ENCODE measurements at regions not wholly inside any gene's neighbourhood (a gene's known extent, or its start where the extent isn't known, plus 50 kb on each side); places are given as distances from the start of the nearest gene placed in this dataset.

DNA sequence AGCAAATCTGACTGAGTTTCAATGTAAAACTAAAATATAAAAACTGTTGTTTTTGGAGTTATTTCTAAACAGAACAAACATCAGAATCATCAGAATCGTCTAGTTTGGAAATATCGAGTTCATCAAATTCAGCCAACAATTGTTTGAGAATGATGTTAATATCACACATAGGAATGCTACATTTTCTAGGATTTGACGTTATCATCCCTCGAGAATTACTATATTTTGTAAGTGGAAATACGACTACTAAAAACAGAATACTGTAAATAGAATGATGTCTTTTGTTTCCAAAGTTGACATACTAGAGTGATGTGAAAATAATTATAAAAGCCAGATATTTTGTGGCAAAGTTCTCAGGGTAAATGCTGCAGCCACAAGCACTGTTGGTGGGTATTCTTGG is 805.9 kb downstream of the TLE1 start:
- no peak for DNase-seq

DNA sequence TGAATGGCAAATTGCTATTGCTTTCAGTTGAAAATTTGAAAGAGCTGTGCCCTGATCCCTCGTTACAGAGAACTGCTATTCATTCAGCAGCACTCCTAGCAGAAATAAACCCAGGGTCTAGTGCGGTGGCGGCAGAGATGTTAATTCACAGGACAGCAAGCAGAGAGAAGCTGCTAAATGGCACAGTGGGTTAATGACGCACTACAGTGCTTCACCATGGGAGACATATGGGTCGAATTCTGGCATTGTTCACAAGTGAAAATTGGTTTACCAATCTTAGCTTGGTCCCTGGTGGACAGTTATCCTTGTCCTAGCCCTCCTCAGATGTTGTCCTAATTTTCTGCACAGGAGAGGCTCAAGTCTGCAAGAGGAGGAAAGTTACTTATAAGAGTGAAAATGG is 807.4 kb downstream of the TLE1 start:
- no peak for DNase-seq

DNA sequence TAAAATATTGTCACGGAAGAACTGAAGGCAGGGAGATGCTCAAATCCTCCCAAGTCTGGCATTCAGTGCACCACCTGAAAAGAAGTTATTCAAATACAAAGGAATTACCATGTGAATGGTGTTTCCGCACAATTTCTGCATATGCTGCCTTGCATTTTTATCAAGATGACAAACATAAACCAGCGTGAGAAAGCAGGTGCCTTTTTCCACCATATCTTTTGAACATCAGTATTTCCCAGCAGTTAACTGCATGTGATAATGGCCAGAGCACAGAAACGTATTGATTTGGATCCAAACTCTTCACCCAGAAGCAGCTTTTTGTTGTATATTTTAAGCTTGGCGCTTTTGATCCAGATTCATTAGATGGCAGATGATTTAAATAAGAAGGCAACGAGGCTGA is 808.0 kb downstream of the TLE1 start:
- DNase-seq = no peak

DNA sequence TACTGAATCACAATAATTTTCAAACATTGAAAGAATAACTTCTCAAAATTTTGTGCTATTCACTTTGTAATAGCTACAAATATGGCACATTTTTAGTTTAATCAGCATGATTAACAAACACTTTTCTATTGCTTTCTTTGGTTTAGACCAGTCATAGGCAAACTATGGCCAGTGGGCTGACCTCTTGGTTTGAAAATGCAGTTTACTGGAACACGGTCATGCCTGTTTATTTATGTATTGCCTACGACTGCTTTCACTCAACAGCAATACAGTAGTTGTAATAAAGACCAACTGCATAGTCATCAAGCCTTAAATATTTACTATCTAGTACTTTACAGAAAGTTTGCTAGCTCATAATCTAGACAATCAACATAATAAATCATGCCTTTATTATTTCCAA is 810.8 kb downstream of the TLE1 start:
- no peak for DNase-seq

DNA sequence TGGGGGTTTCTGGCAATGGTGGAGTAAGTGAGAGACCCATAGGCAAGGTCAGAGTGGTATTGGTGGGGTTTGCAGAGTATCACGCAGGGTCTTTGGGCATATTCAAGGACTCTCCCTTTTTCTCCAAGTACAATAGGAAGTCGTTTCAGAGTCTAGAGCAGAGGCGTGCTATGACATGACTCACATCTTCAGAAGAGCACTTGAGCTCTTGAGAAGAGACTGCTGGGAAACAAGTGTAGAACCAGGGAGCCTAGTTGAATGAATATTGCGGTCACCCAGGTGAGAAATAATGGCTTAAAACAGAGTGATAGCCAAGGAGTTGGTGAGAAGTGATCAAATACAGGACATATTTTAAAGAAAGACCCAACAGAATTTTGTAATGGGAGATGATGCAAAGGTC is 813.4 kb downstream of the TLE1 start:
- no peak for DNase-seq

DNA sequence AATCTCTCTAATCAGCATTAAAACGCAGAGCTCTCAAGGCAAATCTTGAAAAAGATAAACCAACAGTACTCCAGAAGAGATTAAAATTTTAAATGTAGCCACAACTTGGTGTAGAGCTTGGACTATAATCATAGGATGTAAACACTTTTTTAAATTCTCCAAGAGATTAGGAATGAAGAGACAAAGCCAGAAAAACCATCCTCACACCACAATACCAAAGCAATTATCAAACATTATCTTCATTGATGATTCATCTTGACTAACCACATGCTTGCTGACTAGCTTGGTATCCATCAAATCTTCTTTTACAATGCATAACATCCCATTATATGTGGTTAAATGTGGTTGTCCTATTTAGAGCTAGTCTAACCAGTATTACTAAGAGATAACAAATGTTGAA is 815.1 kb downstream of the TLE1 start:
- DNase-seq = no peak

DNA sequence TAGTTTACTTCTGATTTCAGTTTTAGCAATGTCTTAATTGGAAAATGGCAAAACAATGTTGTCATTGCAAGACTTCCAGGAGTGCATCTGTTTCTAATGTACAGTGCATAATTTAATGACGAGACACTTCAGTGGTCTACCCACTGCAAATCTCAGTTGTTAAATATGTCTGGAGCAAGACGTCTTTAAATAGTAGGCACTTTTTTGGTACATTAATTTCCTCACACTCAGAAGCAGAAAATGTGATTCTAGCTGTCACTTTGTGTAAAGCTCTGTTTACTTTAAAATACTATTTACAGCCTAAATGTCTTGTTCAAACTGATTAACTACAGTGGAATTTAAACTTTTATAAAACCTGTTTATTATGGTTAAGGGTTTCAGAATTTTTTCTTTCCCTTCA is 815.5 kb downstream of the TLE1 start:
- no peak for DNase-seq

DNA sequence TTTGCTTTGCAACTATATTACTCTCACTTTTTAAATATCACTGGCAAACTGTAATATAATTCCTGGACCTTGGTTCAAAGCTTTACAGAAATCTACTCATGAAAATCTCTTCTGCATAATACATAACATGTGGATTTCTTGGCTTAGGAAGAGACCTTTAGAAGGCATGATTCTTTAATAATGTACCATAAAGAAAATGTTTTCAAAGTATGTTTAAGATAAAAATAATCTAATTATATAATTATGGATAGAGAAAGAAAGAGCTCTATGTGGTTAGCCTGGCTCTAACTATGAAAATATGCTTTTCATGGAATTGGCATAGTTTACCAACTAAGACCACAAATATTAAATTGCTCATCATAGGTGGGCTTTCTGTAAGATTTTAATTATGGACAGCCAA is 817.8 kb downstream of the TLE1 start:
- DNase-seq = no peak

DNA sequence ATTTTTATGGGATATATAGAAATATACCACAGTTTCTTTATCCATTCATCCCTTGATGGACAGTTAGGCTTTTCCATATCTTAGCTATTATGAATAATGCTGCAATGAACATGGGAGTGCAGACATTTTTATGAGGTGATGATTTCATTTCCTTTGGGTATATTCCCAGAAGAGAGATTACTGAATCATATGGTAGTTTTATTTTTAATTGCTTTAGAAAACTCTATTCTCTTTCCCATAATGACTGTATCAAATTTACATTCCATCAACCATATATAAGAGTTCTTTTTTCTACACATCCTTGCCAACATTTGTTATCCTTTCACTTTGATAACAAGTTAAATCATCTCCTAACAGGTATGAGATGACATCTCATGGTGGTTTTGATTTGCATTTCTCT is 821.6 kb downstream of the TLE1 start:
- no peak for DNase-seq

DNA sequence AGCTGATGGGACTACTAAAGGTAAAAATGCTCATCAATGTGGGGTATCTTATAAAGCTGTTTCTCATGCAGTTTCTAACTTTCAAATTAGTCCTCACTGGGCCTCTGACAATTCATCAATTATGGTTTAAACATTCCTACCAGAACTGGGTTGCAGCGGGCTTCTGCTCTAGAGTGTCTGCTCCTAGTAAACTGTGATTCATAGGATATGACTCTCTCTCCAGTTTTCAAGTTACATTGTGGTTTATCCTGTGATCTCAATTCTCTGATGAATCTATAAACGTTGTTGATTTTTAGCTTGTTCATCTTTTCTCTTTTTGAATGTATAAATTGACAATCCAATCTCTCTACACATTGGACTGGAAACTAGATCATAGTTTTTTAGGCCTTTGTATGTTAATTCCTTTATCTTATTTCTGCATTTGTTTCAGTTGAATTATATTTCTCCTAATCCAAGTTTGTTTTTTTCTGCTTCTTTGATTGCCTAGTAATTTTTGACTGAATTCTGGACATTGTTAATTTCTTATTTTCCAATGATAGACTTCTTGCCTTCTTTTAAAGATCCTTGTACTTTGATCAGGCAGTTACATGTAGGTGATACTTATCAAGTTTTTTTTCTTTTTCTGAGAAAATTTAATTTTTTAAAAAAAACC is 822.6 kb downstream of the TLE1 start:
- DNase-seq = no peak

DNA sequence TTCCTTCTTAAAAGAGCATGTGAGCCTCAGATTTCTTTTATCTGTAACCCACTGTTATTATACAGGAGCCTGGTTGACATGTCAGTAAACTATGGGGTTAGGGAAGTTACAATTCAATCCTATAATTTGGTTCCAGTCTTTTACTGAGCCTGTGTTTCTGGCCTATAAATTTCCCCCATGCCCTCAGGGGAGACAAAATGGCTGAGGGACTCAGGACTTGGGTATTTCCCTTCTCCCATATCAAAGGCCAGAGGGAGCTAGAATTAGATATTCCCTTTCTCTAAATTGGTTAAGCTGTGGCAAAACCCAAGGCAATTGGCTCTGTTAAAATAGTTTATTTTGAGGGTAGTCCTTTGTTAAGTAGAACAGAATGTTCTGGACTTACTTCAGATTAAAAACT is 823.2 kb downstream of the TLE1 start:
- no peak for DNase-seq

DNA sequence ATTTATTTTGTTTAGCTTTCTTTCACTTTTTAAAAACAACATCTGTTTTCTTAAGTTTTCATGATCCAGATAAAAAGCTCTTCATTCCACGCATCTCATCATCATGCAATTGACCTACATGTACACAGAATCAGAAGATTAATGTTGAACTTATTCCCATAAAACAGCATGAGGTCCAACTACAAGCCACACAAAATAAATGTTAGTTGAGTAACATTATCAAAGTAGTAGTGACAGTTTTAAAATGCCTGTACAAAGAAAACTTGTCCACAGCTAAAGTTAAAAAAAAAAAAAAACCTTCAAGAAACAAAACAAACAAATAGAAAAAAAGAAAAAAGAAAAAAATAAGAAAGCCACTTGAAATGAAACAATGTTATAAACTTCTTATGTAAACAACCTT is 846.3 kb downstream of the TLE1 start:
- no peak for DNase-seq

DNA sequence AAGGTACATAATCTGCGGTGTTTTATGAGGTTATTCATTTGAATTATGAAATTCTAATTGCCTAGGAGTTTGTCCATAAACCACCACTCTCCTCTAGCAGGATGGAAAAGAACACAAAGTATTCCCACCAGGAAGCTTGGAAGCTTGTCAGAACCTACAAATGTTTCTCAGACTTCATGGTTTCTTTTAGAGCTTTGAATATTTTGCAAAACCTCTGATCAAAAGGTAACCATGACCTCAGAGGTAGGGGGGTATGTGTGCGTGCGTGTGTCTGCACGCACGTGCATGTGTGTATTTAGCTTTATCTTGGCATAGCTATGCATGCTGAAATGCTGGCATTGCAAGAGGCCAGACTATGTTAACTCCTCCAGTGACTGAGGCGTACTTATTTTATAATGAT is 847.0 kb downstream of the TLE1 start:
- DNase-seq = no peak

DNA sequence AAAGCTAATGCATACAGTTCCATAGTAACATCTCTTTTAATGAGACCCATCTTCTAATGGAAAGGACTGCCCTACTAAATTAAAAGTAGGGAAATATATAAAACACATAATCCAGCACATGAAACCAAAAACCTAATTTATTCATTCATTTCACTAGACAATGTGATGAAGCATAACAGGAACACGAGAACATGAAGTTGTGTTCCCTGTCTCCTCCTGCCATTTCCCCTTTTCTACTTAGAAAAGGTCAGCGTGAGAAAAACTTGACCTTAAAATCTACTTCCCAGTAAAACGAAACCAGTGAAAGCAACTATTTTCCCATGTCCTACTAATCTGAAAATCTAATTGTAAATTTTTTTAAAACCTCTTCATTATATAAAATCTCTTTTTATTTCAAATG is 847.5 kb downstream of the TLE1 start:
- DNase-seq = no peak

DNA sequence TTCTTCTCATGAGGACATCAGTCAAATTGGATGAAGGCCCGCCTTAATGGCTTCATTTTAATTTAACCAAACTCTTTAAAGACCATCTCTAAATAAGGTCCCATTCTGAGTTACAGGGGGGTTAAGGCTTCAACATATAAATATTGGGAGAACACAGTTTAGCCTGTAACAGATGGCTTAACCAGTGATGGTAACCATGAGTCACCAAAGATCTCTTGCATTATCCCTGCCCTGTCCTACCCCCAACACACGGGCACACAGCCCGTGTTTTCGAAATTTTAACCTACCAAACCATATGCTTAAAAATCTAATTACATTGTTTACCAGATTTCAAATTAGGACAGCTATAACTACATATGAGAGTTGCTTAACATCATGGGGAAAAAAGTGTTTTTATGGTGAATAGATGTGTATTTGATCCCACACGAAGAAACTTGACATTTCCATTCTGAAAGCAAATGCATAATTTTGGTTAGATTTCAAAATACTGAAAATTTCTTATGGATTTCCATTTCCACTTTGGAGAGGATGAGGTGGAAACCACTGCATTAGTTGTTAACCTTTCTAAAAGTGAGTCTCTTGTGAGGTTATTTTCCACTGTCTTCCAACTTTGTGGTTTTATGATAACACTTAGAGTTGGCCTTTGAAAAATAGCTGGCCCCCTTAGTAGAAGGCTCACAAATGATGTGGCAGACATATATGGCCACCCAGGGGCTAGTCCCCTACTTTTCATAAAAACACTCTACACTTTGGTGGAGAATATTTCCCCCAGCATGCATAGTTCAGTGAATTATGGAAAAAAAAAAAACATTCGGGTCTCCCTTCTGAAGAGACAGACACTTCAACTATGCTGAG is 849.3 kb downstream of the TLE1 start:
- DNase-seq = no peak

DNA sequence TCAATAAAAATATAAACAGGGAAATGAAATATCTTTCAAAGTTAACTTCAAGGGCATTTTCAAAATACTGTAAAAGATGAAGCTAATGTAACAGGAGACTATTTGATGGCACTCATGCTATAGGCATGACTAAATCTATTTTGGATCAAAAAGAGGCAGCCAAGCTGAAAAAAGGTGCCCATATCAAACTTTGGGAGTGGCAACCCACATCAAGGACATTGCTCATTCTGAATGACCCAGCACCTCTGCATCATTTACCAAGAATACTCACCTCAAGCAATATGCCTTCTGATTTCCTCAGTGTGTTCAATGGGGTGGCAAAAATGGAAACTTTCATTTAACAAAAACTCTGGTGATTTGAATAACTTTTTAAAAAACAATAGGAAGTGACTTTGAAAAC is 853.3 kb downstream of the TLE1 start:
- DNase-seq = no peak

DNA sequence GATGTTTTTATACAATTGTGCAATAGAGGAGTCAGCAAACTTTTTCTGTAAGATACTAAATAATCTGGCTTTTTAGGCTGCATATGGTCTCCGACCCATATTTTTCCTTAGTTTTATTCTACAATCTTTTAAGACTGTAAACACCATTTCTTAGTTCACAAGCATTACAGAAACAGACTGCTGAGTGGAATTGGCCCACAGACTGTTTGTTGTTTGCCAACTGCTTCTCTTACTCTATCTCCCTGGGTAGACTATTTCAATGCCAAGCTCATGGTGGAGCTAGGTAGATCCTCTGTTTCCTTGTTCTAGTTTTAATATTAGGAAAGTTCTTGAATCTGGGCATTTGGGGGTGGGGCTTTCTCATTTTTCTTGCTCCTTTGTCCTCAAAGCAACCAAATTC is 857.6 kb downstream of the TLE1 start:
- no peak for DNase-seq

DNA sequence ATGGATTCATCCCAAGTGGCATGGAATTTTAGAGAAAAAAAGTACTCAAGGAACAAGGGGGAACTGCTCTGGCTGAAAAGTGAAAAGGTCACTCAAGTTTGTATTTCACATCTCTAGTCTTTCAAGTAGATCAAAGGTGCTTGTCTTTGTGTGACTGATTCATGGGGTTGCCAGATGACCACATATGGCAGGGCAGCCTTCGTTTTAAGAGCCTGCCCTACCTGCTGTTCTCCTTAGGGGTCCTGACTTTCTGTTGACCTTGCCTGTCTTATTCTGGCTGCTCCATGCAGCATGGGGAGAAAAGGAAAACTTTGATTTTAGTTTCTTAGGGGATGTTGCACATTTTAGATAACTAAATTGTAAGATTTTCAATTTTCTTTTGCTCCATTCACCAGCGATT is 877.7 kb downstream of the TLE1 start:
- DNase-seq = no peak

DNA sequence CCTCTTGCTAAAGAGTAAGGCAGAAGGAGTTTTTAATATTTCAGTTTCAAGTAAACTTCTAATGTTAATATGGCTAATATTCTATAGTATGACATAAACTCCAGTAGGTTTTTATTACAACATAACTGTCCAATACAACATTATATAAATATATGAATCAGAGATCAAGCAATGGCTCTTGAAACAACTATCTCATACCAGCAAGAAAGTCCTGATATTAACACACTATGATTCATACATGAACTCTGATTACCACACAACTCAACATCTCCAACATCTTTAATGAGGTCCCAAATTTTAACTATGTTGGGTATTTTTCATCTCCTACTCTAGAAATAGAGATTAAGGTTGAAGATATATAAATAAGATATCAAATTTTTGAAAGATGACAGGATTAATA is 878.3 kb downstream of the TLE1 start:
- DNase-seq = no peak

DNA sequence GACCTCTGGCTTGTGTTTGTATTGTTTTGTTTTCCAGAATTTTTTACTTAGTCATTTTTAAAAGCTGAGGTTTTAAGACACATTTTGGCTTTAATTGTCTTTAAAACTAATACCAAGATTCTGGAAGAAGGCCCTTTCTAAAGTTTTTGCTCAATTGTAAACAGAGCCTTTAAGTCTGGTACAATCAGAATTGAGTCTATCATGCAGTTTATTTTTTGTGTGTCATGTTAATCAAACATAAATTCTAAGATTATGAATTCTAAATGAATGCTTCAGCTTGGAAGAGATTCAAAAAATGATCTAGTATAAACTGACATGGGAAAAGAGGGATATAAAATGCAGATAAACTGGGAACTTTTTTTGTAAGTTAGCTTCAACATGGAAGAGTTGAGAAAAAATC is 882.7 kb downstream of the TLE1 start:
- DNase-seq = no peak

DNA sequence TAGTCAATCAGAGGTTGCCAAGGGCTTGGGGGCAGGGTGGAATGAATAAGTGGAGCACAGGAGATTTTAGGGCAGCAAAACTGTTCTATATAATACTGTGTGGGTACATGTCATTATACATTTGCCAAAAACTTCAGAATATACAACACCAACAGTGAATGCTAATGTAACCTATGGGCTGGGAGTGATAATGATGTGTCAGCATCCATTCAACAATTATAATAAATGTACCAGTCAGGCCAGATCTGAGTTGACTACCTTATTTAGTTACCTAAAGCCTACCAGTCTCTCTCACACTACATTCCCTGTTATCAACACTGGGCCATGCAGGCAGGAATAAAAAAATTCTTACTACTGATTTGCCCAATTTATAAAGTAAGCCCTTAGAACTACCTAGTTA is 884.5 kb downstream of the TLE1 start:
- no peak for DNase-seq

DNA sequence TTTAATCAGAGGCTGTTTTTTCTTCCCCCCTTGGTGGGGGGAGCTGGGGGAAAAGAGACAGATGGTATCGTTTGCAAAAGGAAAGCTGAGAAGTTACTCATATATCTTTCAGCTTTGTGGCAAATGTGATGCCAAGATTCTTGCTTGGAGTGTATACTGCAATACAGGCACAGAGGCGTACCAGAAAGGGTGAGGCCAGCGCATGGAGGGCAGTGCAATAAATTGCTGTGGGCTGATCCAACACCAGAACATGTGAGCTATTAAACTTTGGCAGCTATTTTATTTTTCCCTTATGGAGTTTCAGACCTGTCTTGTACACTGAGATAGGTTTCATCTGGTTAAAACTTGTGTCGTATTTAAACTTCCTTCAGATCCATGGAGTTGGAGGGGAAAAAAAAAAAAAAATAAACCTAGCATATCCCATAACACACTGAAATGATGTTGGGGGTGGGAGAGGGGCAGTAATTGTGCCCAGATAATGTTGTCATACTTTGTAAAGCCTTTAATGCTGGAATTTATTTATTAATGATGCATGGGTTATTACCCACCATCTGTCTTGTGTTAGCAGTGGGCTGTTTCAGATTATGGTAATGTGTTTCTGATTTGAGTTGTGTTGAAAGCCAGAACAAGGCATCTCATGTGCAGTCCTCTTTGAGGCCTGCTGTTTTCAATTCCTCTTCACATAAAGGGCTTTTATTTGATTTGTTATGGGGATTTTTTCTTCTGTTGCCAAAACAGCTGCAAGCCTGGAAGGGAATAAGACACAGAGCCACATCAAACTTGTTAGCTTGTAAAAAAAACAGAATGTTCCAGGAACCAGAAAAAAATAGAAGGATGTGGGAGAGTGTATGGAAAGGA is 891.3 kb downstream of the TLE1 start:
- no peak for DNase-seq

DNA sequence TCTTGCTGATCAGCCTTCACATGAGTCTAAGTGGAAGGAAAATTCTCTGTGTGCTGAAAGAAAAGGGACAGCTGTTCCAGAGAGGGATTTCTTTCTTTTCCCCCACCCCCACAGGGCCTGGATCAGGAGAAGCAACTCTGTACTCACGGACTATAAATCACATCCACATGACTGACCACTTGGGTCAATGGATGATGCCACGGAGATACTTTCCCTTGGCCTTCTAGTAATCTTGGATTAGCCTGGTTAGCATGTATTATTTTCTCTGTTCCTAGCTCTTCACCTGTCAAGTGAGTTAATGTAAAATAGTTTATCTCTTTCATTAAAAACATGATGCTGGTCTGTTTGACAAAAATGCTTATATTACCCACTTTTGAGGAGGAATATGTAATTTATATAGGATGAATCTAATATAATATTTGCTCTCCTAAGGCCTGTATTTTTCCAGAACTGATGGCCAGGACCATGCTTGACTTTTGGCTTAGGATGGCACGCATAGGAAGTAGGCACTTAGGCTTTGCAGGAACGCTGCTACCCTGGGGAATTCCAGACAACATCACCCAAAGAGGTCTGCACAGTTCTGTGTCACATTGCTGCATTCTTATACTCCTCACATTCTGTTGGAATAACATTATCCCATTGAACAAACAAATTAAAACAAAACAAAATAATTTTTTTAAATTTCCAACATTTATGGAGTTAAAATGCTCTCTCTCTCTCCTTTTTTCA is 892.1 kb downstream of the TLE1 start:
- no peak for DNase-seq
